H1 (cell line): ENCODE measurements at regions not wholly inside any gene's neighbourhood (a gene's known extent, or its start where the extent isn't known, plus 50 kb on each side); places are given as distances from the start of the nearest gene placed in this dataset.
A peak's percentile ranks its signal among the peaks of the same experiment; 100 is the strongest.

Source experiments
- CTCF ChIA-PET: fragments of 300-600 bp; sonication (Branson Sonifier 250); formaldehyde crosslinking; loops from one replicate; lab custom pipeline; 2021; ENCODE audit not compliant: partially characterized antibody; lab: Charles Lee
- POLR2A ChIA-PET: fragments of 300-600 bp; sonication (Branson Sonifier 250); formaldehyde crosslinking; loops from one replicate; lab custom pipeline; 2021; ENCODE audit warnings: inconsistent platforms; ENCODE audit not compliant: partially characterized antibody; lab: Charles Lee
- DNase-seq, 2 experiments: peaks; one replicate each; pipeline versions ENCODE4 v3.0.0 to v3.0.0-alpha.2; 2010 to 2022; ENCODE audit warnings: low spot score in 2 of 2, low read depth in 1 of 2, mixed read lengths in 1 of 2
- FAIRE-seq: peaks from 2 replicates; lab custom pipeline; 2011; peaks lifted over from hg19 to GRCh38; lab: Jason Lieb, UNC
- H2AFZ ChIP-seq: 2 replicates; pipeline ENCODE4 v1.8.1; 2012; ENCODE audit warnings: low read length, inconsistent platforms
- H2AK5ac ChIP-seq: 2 replicates; pipeline ENCODE4 v1.6.1; 2013; ENCODE audit warnings: low read depth, low read length
- H2BK120ac ChIP-seq: replicated peaks from 2 replicates; pipeline ENCODE3; 2013; ENCODE audit warnings: low read depth, low read length, inconsistent platforms
- H2BK12ac ChIP-seq: 2 replicates; pipeline ENCODE4 v1.6.1; 2013; ENCODE audit warnings: low read depth, low read length
- H2BK15ac ChIP-seq: 2 replicates; pipeline ENCODE4 v1.6.1; 2013; ENCODE audit warnings: low read length
- H2BK20ac ChIP-seq: 2 replicates; pipeline ENCODE4 v1.6.1; 2013; ENCODE audit warnings: low read length
- H2BK5ac ChIP-seq: 2 replicates; pipeline ENCODE4 v1.6.1; 2013; ENCODE audit warnings: low read depth, low read length
- H3K14ac ChIP-seq: 2 replicates; pipeline ENCODE4 v1.6.1; 2013; ENCODE audit warnings: inconsistent platforms; ENCODE audit not compliant: insufficient read length
- H3K18ac ChIP-seq: 2 replicates; pipeline ENCODE4 v1.6.1; 2013; ENCODE audit warnings: low read length; ENCODE audit errors: extremely low read depth
- H3K23ac ChIP-seq: 2 replicates; pipeline ENCODE4 v1.6.1; 2013; ENCODE audit warnings: inconsistent platforms; ENCODE audit not compliant: insufficient read length
- H3K23me2 ChIP-seq: 2 replicates; pipeline ENCODE4 v1.6.1; 2013; ENCODE audit warnings: low read depth, low read length
- H3K27ac ChIP-seq: 2 replicates; pipeline ENCODE4 v1.6.1; 2011; ENCODE audit warnings: low read depth, low read length, inconsistent platforms
- H3K27me3 ChIP-seq, 4 experiments: replicated peaks in 1 of 4; 1 replicate in 1 of 4; 2 replicates in 3 of 4; pipeline versions ENCODE4 v1.6.1 to v1.8.1; 2011 to 2013; ENCODE audit warnings: low read length in 3 of 4, mild to moderate bottlenecking in 3 of 4, inconsistent platforms in 2 of 4, mixed read lengths in 2 of 4, moderate library complexity in 1 of 4; ENCODE audit not compliant: control insufficient read depth in 3 of 4, insufficient read depth in 3 of 4; ENCODE audit errors: extremely low read depth in 1 of 4
- H3K36me3 ChIP-seq, 4 experiments: 2 replicates each; pipeline versions ENCODE4 v1.6.1 to v1.8.1; 2011 to 2013; ENCODE audit warnings: mild to moderate bottlenecking in 4 of 4, low read length in 3 of 4, moderate library complexity in 2 of 4, control low read depth in 1 of 4, inconsistent platforms in 1 of 4; ENCODE audit not compliant: insufficient read depth in 4 of 4, control insufficient read depth in 2 of 4
- H3K4ac ChIP-seq: replicated peaks from 2 replicates; pipeline ENCODE3; 2013; ENCODE audit warnings: low read length, low read depth, mixed read lengths, inconsistent platforms; ENCODE audit not compliant: insufficient read length
- H3K4me1 ChIP-seq, 4 experiments: replicated peaks in 1 of 4; 1 replicate in 1 of 4; 2 replicates in 3 of 4; pipeline versions ENCODE4 v1.6.1 to v1.8.1; 2011 to 2013; ENCODE audit warnings: low read length in 3 of 4, inconsistent platforms in 2 of 4, mixed read lengths in 1 of 4; ENCODE audit not compliant: insufficient read depth in 4 of 4, control insufficient read depth in 3 of 4
- H3K4me2 ChIP-seq, 2 experiments: 2 replicates each; pipeline versions ENCODE4 v1.6.1 to v1.8.1; 2011 to 2013; ENCODE audit warnings: low read depth in 2 of 2, low read length in 2 of 2, control low read depth in 1 of 2, inconsistent platforms in 1 of 2, mild to moderate bottlenecking in 1 of 2; ENCODE audit not compliant: insufficient read depth in 1 of 2
- H3K4me3 ChIP-seq, 4 experiments: fragments of 200-600, 300-600 bp in 1 of 4; sonication (generic), shearing (Covaris generic), sonication (Bioruptor Twin) in 1 of 4; 2 replicates each; pipeline versions ENCODE4 v1.5.1 to v1.8.1; 2011 to 2016; ENCODE audit warnings: low read length in 4 of 4, low read depth in 3 of 4, control low read depth in 2 of 4, inconsistent platforms in 2 of 4, mild to moderate bottlenecking in 2 of 4, mixed read lengths in 1 of 4, moderate library complexity in 1 of 4; ENCODE audit not compliant: insufficient read depth in 2 of 4; ENCODE audit errors: extremely low read depth in 1 of 4
- H3K56ac ChIP-seq: replicated peaks from 2 replicates; pipeline ENCODE3; 2013; ENCODE audit warnings: low read depth, mild to moderate bottlenecking, mixed read lengths, low read length, inconsistent platforms; ENCODE audit not compliant: insufficient read length
- H3K79me1 ChIP-seq: 2 replicates; pipeline ENCODE4 v1.6.1; 2013; ENCODE audit warnings: low read depth, low read length, control low read depth
- H3K79me2 ChIP-seq, 2 experiments: 2 replicates each; pipeline versions ENCODE4 v1.6.1 to v1.8.1; 2012 to 2013; ENCODE audit warnings: low read length in 2 of 2, mild to moderate bottlenecking in 2 of 2, inconsistent platforms in 1 of 2; ENCODE audit not compliant: insufficient read depth in 2 of 2, control insufficient read depth in 1 of 2
- H3K9ac ChIP-seq, 4 experiments: replicated peaks in 1 of 4; 1 replicate in 1 of 4; 2 replicates in 3 of 4; pipeline versions ENCODE4 v1.6.1 to v1.8.1; 2011 to 2013; ENCODE audit warnings: low read depth in 3 of 4, low read length in 3 of 4, control low read depth in 2 of 4, mild to moderate bottlenecking in 2 of 4, moderate library complexity in 2 of 4, inconsistent platforms in 1 of 4; ENCODE audit errors: extremely low read depth in 1 of 4
- H3K9me3 ChIP-seq, 2 experiments: 2 replicates each; pipeline versions ENCODE4 v1.6.1 to v1.8.1; 2012 to 2013; ENCODE audit warnings: mild to moderate bottlenecking in 2 of 2, moderate library complexity in 2 of 2, control low read depth in 1 of 2, inconsistent platforms in 1 of 2, low read depth in 1 of 2, low read length in 1 of 2, mixed read lengths in 1 of 2; ENCODE audit not compliant: insufficient read depth in 2 of 2
- H4K20me1 ChIP-seq, 2 experiments: replicated peaks in 1 of 2; 2 replicates each; pipeline versions ENCODE3 to v1.8.1; 2011 to 2013; ENCODE audit warnings: inconsistent platforms in 2 of 2, low read length in 2 of 2, mild to moderate bottlenecking in 1 of 2; ENCODE audit not compliant: insufficient read depth in 2 of 2, control insufficient read depth in 1 of 2
- H4K5ac ChIP-seq: 2 replicates; pipeline ENCODE4 v1.6.1; 2013; ENCODE audit warnings: low read length, low read depth, mixed read lengths, inconsistent platforms; ENCODE audit not compliant: insufficient read length
- H4K8ac ChIP-seq: 2 replicates; pipeline ENCODE4 v1.8.0; 2013; ENCODE audit warnings: mild to moderate bottlenecking, moderate library complexity, low read length, inconsistent platforms; ENCODE audit not compliant: insufficient read depth; ENCODE audit errors: extremely low read depth
- H4K91ac ChIP-seq: replicated peaks from 2 replicates; pipeline ENCODE3; 2013; ENCODE audit warnings: low read length, mixed read lengths, inconsistent platforms; ENCODE audit not compliant: insufficient read length
- BRCA1 ChIP-seq: IDR thresholded peaks from 2 replicates; pipeline ENCODE4 v1.6.1; 2012; ENCODE audit warnings: low read depth, low read length, improper control_type of control experiment
- CBX8 ChIP-seq: fragments of 300-800, 300-1000 bp; sonication (generic); IDR thresholded peaks from 2 replicates; pipeline ENCODE4 v1.7.1; 2016; ENCODE audit warnings: low read depth, low read length, borderline replicate concordance
- CHD2 ChIP-seq: IDR thresholded peaks from 2 replicates; pipeline ENCODE4 v1.6.1; 2012; ENCODE audit warnings: low read length, improper control_type of control experiment
- PHF8 ChIP-seq: fragments of 200-600 bp; sonication (generic); conservative IDR thresholded peaks from 2 replicates; pipeline ENCODE4 v1.7.1; 2012; ENCODE audit warnings: low read depth, mild to moderate bottlenecking, inconsistent platforms, low read length, moderate library complexity
- POLR2A ChIP-seq, 2 experiments: IDR thresholded peaks; 1 replicate in 1 of 2; 2 replicates in 1 of 2; pipeline ENCODE4 v1.6.1; 2011; ENCODE audit warnings: low read depth in 2 of 2, low read length in 2 of 2, mild to moderate bottlenecking in 2 of 2; ENCODE audit errors: control extremely low read depth in 1 of 2
- SP1 ChIP-seq: IDR thresholded peaks from 2 replicates; pipeline ENCODE4 v1.6.1; 2011; ENCODE audit warnings: low read depth, low read length
- SP4 ChIP-seq: IDR thresholded peaks from 2 replicates; pipeline ENCODE4 v1.6.1; 2012; ENCODE audit warnings: low read length, inconsistent platforms
- YY1 ChIP-seq: IDR thresholded peaks from 2 replicates; pipeline ENCODE4 v1.6.1; 2011; ENCODE audit warnings: low read depth, mild to moderate bottlenecking, low read length
- WGBS, 2 experiments: shearing (Covaris generic) in 1 of 2; methylation state at CpG; one replicate each; pipeline versions ENCODE4 v1.1.6 to v1.1.7; 2013 to 2015; ENCODE audit warnings: low lambda C conversion rate in 2 of 2, mixed read lengths in 2 of 2, inconsistent platforms in 1 of 2, low coverage in 1 of 2, missing lambda C conversion rate in 1 of 2; ENCODE audit not compliant: insufficient replicate concordance in 2 of 2, insufficient coverage in 1 of 2, insufficient read length in 1 of 2; ENCODE audit errors: extremely low coverage in 1 of 2, missing lambda C conversion rate in 1 of 2; 5-methylcytosine and 5-hydroxymethylcytosine counted together

GRCh38 chr11:110362971-110363509 lies 66.6 kb upstream of the RDX start:
- CTCF ChIA-PET = interaction anchor here (0.5 to 1.4 kb wide), 5 partner anchors 37 to 162 kb away, joined by 3 to 7 read pairs (median 3); no protein-coding TSS in a partner anchor
- Histone ChIP-seq H3K9me3 (0 out of 4 replicates have a peak, but pooled peaks cover 0 to 2% of the 10 kb centered on the region in 2 experiments), H3K27ac (0 out of 2 replicates have a peak overlapping the region, but pooled peaks have one; percentile 1), H2AFZ (peak overlapping the region; percentile 97), H3K27me3 (no peaks in the 10 kb centered on the region), H3K4me1 (peaks cover 0 to 6% (median 4%) of the 10 kb centered on the region in 4 experiments; a peak in 4 of 7 replicates), H4K20me1 (no peaks in the 10 kb centered on the region), H4K91ac (no peak overlapping the region), H4K8ac (no peak overlapping the region), H2AK5ac (no peak overlapping the region), H2BK20ac (0 out of 2 replicates have a peak overlapping the region, but pooled peaks have one; percentile 86), H3K4me3 (no peak overlapping the region), H4K5ac (no peak overlapping the region), H3K23me2 (no peaks in the 10 kb centered on the region; the same call in 1 of the 2 replicates), H3K56ac (no peak overlapping the region), H2BK12ac (no peak overlapping the region), H3K14ac (no peak overlapping the region), H3K79me1 (no peaks in the 10 kb centered on the region), H3K4ac (no peak overlapping the region), H2BK15ac (no peak overlapping the region), H2BK5ac (no peak overlapping the region), H3K18ac (peak overlapping the region; percentile 67; the same call in 1 of the 2 replicates), H3K23ac (no peak overlapping the region), H3K9ac (no peak overlapping the region), H3K36me3 (no peaks in the 10 kb centered on the region), H2BK120ac (no peak overlapping the region), H3K79me2 (no peaks in the 10 kb centered on the region), H3K4me2 (peak overlapping the region in 1 of 2 experiments; percentile 22; a peak in 2 of 4 replicates)
- TF ChIP-seq PHF8 (no peak), POLR2A (IDR thresholded peaks at IDR 0.05; ENCODE audit: control extremely low read depth in 1 of 2, low read depth in 2 of 2, low read length in 2 of 2) (no peak), CHD2 (no peak), YY1 (no peak), SP1 (no peak), SP4 (no peak), CBX8 (no peak), BRCA1 (no peak)
- FAIRE-seq (no peak), DNase-seq (no peak)
- POLR2A ChIA-PET = interaction anchor here (0.8 to 1.0 kb wide), 2 partner anchors 9 to 66 kb away, joined by 3 read pairs; partner anchors contain the start of gene RDX
- 64% methylated on average over 6 of the region's 6 CpGs; no CpG with 5 or more reads in 1 of the 2 experiments for WGBS, 2 experiments
